ENCODE measurements at regions not wholly inside any gene's neighbourhood (a gene's known extent, or its start where the extent isn't known, plus 50 kb on each side); places are given as distances from the start of the nearest gene placed in this dataset.

GRCh38 chr5:96253140-96253539, 179.9 kb downstream of the PCSK1 start:
- no peaks in the 10 kb centered on the region for H3K9me3 Mint-ChIP-seq
- ChIA-PET POLR2A (no interaction called here), CTCF (no interaction called here)
- Histone ChIP-seq H3K27me3 (ENCODE audit: control insufficient read depth in 1 of 2, insufficient read depth in 2 of 2, low read length in 2 of 2) (no peaks in the 10 kb centered on the region), H3K27ac (ENCODE audit: low read depth in 1 of 2, low read length in 2 of 2) (no peak overlapping the region), H3K36me3 (ENCODE audit: insufficient read depth, low read length) (no peaks in the 10 kb centered on the region), H3K4me1 (ENCODE audit: insufficient read depth, low read length) (no peaks in the 10 kb centered on the region), H3K9me3 (ENCODE audit: control insufficient read depth in 1 of 2, insufficient read depth in 1 of 2, low read length in 2 of 2) (no peaks in the 10 kb centered on the region), H3K4me3 (ENCODE audit: low read length) (no peak overlapping the region)
- DNase-seq = no peak
- H3K4me1 Mint-ChIP-seq (ENCODE audit: low read depth) = no peaks in the 10 kb centered on the region
- no peak overlapping the region for H3K4me3 Mint-ChIP-seq
- H3K27ac Mint-ChIP-seq = no peak overlapping the region
- no peak for ATAC-seq (ENCODE audit: poor library complexity)
- no peaks in the 10 kb centered on the region for H3K36me3 Mint-ChIP-seq (ENCODE audit: low read depth)
- TF ChIP-seq, protein P1, sequence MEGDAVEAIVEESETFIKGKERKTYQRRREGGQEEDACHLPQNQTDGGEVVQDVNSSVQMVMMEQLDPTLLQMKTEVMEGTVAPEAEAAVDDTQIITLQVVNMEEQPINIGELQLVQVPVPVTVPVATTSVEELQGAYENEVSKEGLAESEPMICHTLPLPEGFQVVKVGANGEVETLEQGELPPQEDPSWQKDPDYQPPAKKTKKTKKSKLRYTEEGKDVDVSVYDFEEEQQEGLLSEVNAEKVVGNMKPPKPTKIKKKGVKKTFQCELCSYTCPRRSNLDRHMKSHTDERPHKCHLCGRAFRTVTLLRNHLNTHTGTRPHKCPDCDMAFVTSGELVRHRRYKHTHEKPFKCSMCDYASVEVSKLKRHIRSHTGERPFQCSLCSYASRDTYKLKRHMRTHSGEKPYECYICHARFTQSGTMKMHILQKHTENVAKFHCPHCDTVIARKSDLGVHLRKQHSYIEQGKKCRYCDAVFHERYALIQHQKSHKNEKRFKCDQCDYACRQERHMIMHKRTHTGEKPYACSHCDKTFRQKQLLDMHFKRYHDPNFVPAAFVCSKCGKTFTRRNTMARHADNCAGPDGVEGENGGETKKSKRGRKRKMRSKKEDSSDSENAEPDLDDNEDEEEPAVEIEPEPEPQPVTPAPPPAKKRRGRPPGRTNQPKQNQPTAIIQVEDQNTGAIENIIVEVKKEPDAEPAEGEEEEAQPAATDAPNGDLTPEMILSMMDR (IDR thresholded peaks at IDR 0.05) = no peak
- intact Hi-C loops (cut with DNase I, micrococcal nuclease) = no loop called here
- H3K27me3 Mint-ChIP-seq = peaks cover 3% of the 10 kb centered on the region

GRCh38 chr5:96252596-96252995, 180.5 kb downstream of the PCSK1 start:
- no peak overlapping the region for H3K27ac ChIP-seq (ENCODE audit: low read depth in 1 of 2, low read length in 2 of 2)
- H3K27me3 ChIP-seq (ENCODE audit: control insufficient read depth in 1 of 2, insufficient read depth in 2 of 2, low read length in 2 of 2) = no peaks in the 10 kb centered on the region
- no peak overlapping the region for H3K4me3 ChIP-seq (ENCODE audit: low read length)
- ATAC-seq (ENCODE audit: poor library complexity) = no peak
- TF ChIP-seq, protein P1 (IDR thresholded peaks at IDR 0.05) = no peak
- CTCF ChIA-PET = no interaction called here
- Mint-ChIP-seq H3K9me3 (no peaks in the 10 kb centered on the region), H3K27ac (no peak overlapping the region), H3K4me3 (no peak overlapping the region), H3K27me3 (peaks cover 6% of the 10 kb centered on the region), H3K36me3 (ENCODE audit: low read depth) (no peaks in the 10 kb centered on the region), H3K4me1 (ENCODE audit: low read depth) (no peaks in the 10 kb centered on the region)
- no peak for DNase-seq
- intact Hi-C loops (cut with DNase I, micrococcal nuclease) = no loop called here
- H3K36me3 ChIP-seq (ENCODE audit: insufficient read depth, low read length) = no peaks in the 10 kb centered on the region
- H3K9me3 ChIP-seq (ENCODE audit: control insufficient read depth in 1 of 2, insufficient read depth in 1 of 2, low read length in 2 of 2) = no peaks in the 10 kb centered on the region
- H3K4me1 ChIP-seq (ENCODE audit: insufficient read depth, low read length) = no peaks in the 10 kb centered on the region
- POLR2A ChIA-PET = no interaction called here

DNA sequence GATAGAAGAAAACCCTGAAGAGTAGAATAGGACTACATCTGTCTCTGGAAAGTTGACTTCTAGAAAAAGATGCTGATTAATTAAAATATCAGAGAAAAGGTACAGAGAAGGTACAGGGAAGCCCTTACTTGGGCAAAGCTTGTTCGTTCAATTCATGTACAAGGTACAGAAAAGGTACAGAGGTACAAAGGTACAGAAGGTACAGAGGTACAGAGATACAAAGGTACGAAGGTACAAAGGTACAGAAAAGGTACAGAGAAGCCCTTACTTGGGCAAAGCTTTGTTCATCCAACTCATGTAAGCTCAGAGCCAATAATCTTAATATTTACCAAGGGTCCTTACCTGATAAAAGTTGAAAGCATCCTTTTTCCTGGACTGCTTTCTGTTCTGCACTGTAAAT, 182.3 kb downstream of the PCSK1 start:
- ATAC-seq (ENCODE audit: poor library complexity) = no peak
- TF ChIP-seq, protein P1 (IDR thresholded peaks at IDR 0.05) = no peak
- H3K4me3 ChIP-seq (ENCODE audit: low read length) = no peak overlapping the region
- Mint-ChIP-seq H3K9me3 (no peaks in the 10 kb centered on the region), H3K27ac (no peak overlapping the region), H3K27me3 (peaks cover 15% of the 10 kb centered on the region), H3K4me3 (no peak overlapping the region), H3K4me1 (ENCODE audit: low read depth) (no peaks in the 10 kb centered on the region), H3K36me3 (ENCODE audit: low read depth) (no peaks in the 10 kb centered on the region)
- H3K4me1 ChIP-seq (ENCODE audit: insufficient read depth, low read length) = no peaks in the 10 kb centered on the region
- H3K27me3 ChIP-seq (ENCODE audit: control insufficient read depth in 1 of 2, insufficient read depth in 2 of 2, low read length in 2 of 2) = peaks cover 0 to 2% of the 10 kb centered on the region in 2 experiments
- H3K36me3 ChIP-seq (ENCODE audit: insufficient read depth, low read length) = no peaks in the 10 kb centered on the region
- DNase-seq = no peak
- H3K27ac ChIP-seq (ENCODE audit: low read depth in 1 of 2, low read length in 2 of 2) = no peak overlapping the region
- no peaks in the 10 kb centered on the region for H3K9me3 ChIP-seq (ENCODE audit: control insufficient read depth in 1 of 2, insufficient read depth in 1 of 2, low read length in 2 of 2)
- intact Hi-C loops (cut with DNase I, micrococcal nuclease) = no loop called here
- ChIA-PET POLR2A (no interaction called here), CTCF (no interaction called here)

All from CD4-positive, alpha-beta T cell (primary cell).